CD14-positive monocyte (primary cell): ENCODE measurements at regions not wholly inside any gene's neighbourhood (a gene's known extent, or its start where the extent isn't known, plus 50 kb on each side); places are given as distances from the start of the nearest gene placed in this dataset.

Experiments used
- DNase-seq, 3 donors: peaks; one replicate each; pipeline ENCODE4 v3.0.0-alpha.2; 2011 to 2022
- H2AFZ ChIP-seq: 2 replicates; pipeline ENCODE4 v1.6.0; 2012; ENCODE audit warnings: mild to moderate bottlenecking, low read depth, low read length, inconsistent platforms; ENCODE audit not compliant: insufficient read depth, poor library complexity, severe bottlenecking
- H3K27ac ChIP-seq, 2 donors: 1 replicate in 1 of 2; 2 replicates in 1 of 2; pipeline ENCODE4 v1.5.1; 2012 to 2013; ENCODE audit warnings: low read length in 2 of 2, control low read depth in 1 of 2, inconsistent platforms in 1 of 2, low read depth in 1 of 2, mild to moderate bottlenecking in 1 of 2
- H3K27me3 ChIP-seq, 2 donors: one replicate each; pipeline versions ENCODE4 v1.6.0 to v1.6.1; 2011 to 2013; ENCODE audit warnings: low read length in 2 of 2; ENCODE audit not compliant: control insufficient read depth in 2 of 2, insufficient read depth in 2 of 2
- H3K36me3 ChIP-seq, 2 donors: replicated peaks in 1 of 2; 1 replicate in 1 of 2; 2 replicates in 1 of 2; pipeline versions ENCODE4 v1.5.1 to v1.6.1; 2012 to 2013; ENCODE audit warnings: low read length in 2 of 2, control low read depth in 1 of 2, inconsistent platforms in 1 of 2, mild to moderate bottlenecking in 1 of 2; ENCODE audit not compliant: insufficient read depth in 2 of 2, control insufficient read depth in 1 of 2
- H3K4me1 ChIP-seq, 2 donors: 1 replicate in 1 of 2; 2 replicates in 1 of 2; pipeline versions ENCODE4 v1.5.1 to v1.6.1; 2012 to 2013; ENCODE audit warnings: low read length in 2 of 2, control low read depth in 1 of 2, inconsistent platforms in 1 of 2, mild to moderate bottlenecking in 1 of 2, moderate library complexity in 1 of 2; ENCODE audit not compliant: insufficient read depth in 2 of 2, control insufficient read depth in 1 of 2
- H3K4me2 ChIP-seq: replicated peaks from 2 replicates; pipeline ENCODE3; 2012; ENCODE audit warnings: low read length, moderate library complexity, mild to moderate bottlenecking; ENCODE audit not compliant: poor library complexity, severe bottlenecking; ENCODE audit errors: extremely low read depth
- H3K4me3 ChIP-seq, 3 experiments: fragments of 200-600 bp in 1 of 3; sonication (generic) in 1 of 3; replicated peaks in 1 of 3; 1 replicate in 2 of 3; 2 replicates in 1 of 3; pipeline ENCODE4 v1.5.1; 2011 to 2013; ENCODE audit warnings: low read length in 3 of 3, mild to moderate bottlenecking in 3 of 3, control low read depth in 2 of 3, low read depth in 2 of 3, inconsistent platforms in 1 of 3, moderate library complexity in 1 of 3
- H3K79me2 ChIP-seq: 2 replicates; pipeline ENCODE4 v1.6.0; 2012; ENCODE audit warnings: mild to moderate bottlenecking, control low read depth, inconsistent platforms, low read length, moderate library complexity; ENCODE audit not compliant: insufficient read depth
- H3K9ac ChIP-seq: 2 replicates; pipeline ENCODE4 v1.6.0; 2017; ENCODE audit warnings: low read length, mild to moderate bottlenecking; ENCODE audit not compliant: insufficient read depth, poor library complexity, severe bottlenecking
- H3K9me3 ChIP-seq, 2 donors: replicated peaks in 1 of 2; 1 replicate in 1 of 2; 2 replicates in 1 of 2; pipeline versions ENCODE4 v1.5.1 to v1.6.1; 2012 to 2013; ENCODE audit warnings: low read length in 2 of 2, control low read depth in 1 of 2; ENCODE audit not compliant: control insufficient read depth in 1 of 2, insufficient read depth in 1 of 2
- H4K20me1 ChIP-seq: 2 replicates; pipeline ENCODE4 v1.6.0; 2012; ENCODE audit warnings: mild to moderate bottlenecking, low read length, control low read depth, moderate library complexity; ENCODE audit not compliant: insufficient read depth
- H3K27ac Mint-ChIP-seq, 7 donors: one replicate each; pipeline ENCODE4 v1.8.0; 2020; ENCODE audit warnings: mild to moderate bottlenecking in 7 of 7, mixed read lengths in 7 of 7, moderate library complexity in 6 of 7, inconsistent platforms in 2 of 7
- H3K27me3 Mint-ChIP-seq, 3 donors: one replicate each; pipeline ENCODE4 v1.8.0; 2021 to 2022; ENCODE audit warnings: low read depth in 3 of 3, mild to moderate bottlenecking in 3 of 3, mixed read lengths in 3 of 3, moderate library complexity in 3 of 3, inconsistent platforms in 1 of 3
- H3K36me3 Mint-ChIP-seq, 2 donors: one replicate each; pipeline ENCODE4 v1.8.0; 2020; ENCODE audit warnings: mixed read lengths in 2 of 2, inconsistent platforms in 1 of 2, mild to moderate bottlenecking in 1 of 2
- H3K4me1 Mint-ChIP-seq: one replicate; pipeline ENCODE4 v1.8.0; 2020; ENCODE audit warnings: mild to moderate bottlenecking, mixed read lengths
- H3K4me3 Mint-ChIP-seq, 2 donors: one replicate each; pipeline ENCODE4 v1.8.0; 2020; ENCODE audit warnings: mild to moderate bottlenecking in 2 of 2, mixed read lengths in 2 of 2, moderate library complexity in 1 of 2
- H3K9me3 Mint-ChIP-seq, 7 donors: one replicate each; pipeline ENCODE4 v1.8.0; 2020 to 2022; ENCODE audit warnings: mixed read lengths in 7 of 7, mild to moderate bottlenecking in 6 of 7, moderate library complexity in 6 of 7, inconsistent platforms in 2 of 7
- WGBS: methylation state at CpG from one replicate; pipeline ENCODE4 v1.1.5; 2013; ENCODE audit warnings: missing lambda C conversion rate; ENCODE audit not compliant: insufficient coverage; 5-methylcytosine and 5-hydroxymethylcytosine counted together
- intact Hi-C, 2 donors: fragments of 100-400 bp; cut with micrococcal nuclease; formaldehyde crosslinking; loops; one replicate each; pipeline versions ENCODE4 v1.15.0 to v1.15.1; 2023
- TF ChIP-seq, protein P1 (sequence below): fragments of 200-600 bp; IDR thresholded peaks from one replicate; pipeline ENCODE4 v1.8.0; 2022; ENCODE audit warnings: antibody characterized with exemption, mild to moderate bottlenecking

DNA sequence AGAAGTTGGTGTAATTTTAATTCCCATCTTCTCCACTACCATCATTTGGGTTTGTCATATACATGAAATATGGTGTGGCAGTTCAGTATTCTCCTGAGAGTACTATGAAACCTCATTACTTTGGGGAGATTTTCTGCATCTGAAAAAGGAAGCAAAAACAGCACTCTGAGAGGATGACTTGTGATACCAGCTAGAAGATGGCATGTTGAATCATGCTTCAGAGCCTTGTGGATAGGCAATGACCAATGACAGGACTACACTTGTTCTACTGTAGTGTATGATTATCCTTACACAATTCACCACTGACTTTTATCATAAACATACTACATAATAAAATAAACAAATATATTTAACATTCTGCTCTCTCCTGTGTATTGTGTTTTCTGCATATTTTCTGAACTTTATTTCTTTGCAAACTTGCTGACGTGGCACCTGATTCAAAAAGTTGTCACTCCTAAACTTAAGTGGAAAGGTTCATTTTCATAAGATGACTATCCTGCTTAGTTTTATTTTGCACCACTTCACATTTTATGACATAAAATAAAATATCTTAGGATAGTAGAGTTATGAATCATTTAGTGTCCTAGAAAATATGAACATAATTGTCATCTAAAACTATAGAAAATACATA is 991.3 kb downstream of the FSTL5 start:
- no peak overlapping the region for H3K4me3 ChIP-seq
- H3K4me1 ChIP-seq: no peaks in the 10 kb centered on the region
- Mint-ChIP-seq H3K36me3 (no peaks in the 10 kb centered on the region), H3K27ac (no peak overlapping the region), H3K9me3 (peaks cover 0 to 3% (median 0%) of the 10 kb centered on the region in 7 donors), H3K27me3 (no peaks in the 10 kb centered on the region), H3K4me3 (no peak overlapping the region), H3K4me1 (no peaks in the 10 kb centered on the region)
- intact Hi-C loops: no loop called here
- no peak for DNase-seq
- H4K20me1 ChIP-seq: no peaks in the 10 kb centered on the region
- no peaks in the 10 kb centered on the region for H3K9me3 ChIP-seq
- H2AFZ ChIP-seq: no peak overlapping the region
- no peak overlapping the region for H3K9ac ChIP-seq
- no peaks in the 10 kb centered on the region for H3K27me3 ChIP-seq
- H3K4me2 ChIP-seq: no peak overlapping the region
- no peak overlapping the region for H3K27ac ChIP-seq
- no peaks in the 10 kb centered on the region for H3K79me2 ChIP-seq
- no CpG with 5 or more reads among the region's 1 CpG for WGBS
- no peaks in the 10 kb centered on the region for H3K36me3 ChIP-seq
- TF ChIP-seq, protein P1, sequence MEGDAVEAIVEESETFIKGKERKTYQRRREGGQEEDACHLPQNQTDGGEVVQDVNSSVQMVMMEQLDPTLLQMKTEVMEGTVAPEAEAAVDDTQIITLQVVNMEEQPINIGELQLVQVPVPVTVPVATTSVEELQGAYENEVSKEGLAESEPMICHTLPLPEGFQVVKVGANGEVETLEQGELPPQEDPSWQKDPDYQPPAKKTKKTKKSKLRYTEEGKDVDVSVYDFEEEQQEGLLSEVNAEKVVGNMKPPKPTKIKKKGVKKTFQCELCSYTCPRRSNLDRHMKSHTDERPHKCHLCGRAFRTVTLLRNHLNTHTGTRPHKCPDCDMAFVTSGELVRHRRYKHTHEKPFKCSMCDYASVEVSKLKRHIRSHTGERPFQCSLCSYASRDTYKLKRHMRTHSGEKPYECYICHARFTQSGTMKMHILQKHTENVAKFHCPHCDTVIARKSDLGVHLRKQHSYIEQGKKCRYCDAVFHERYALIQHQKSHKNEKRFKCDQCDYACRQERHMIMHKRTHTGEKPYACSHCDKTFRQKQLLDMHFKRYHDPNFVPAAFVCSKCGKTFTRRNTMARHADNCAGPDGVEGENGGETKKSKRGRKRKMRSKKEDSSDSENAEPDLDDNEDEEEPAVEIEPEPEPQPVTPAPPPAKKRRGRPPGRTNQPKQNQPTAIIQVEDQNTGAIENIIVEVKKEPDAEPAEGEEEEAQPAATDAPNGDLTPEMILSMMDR: no peak

DNA sequence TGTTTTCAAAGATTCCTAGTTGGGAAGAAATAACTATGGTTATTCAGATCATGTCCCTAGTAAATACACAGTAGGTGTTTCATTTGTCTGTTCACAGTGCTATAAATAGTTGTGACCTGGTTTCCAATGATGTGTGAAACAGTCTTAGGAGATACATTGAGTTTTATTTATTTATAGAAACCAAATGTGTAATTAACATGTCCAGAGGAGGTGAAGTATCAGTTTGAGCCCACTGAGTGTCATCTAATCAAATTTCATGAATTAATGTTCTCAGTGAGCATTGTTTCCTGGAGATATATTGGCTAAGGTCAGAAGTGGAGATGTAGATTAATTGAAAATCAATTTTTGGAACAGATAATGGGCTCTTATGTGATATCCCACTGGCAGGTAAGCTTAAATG is 996.3 kb downstream of the FSTL5 start:
- peaks cover 0 to 3% (median 0%) of the 10 kb centered on the region in 7 donors for H3K9me3 Mint-ChIP-seq
- no peak overlapping the region for H3K27ac ChIP-seq
- no peak overlapping the region for H3K4me3 Mint-ChIP-seq
- H3K36me3 ChIP-seq: no peaks in the 10 kb centered on the region
- intact Hi-C loops: no loop called here
- H3K27me3 Mint-ChIP-seq: peaks cover 0 to 3% (median 0%) of the 10 kb centered on the region in 3 donors
- no peaks in the 10 kb centered on the region for H3K79me2 ChIP-seq
- no peaks in the 10 kb centered on the region for H3K4me1 Mint-ChIP-seq
- no peak overlapping the region for H3K4me2 ChIP-seq
- DNase-seq: no peak
- no peak overlapping the region for H2AFZ ChIP-seq
- H4K20me1 ChIP-seq: no peaks in the 10 kb centered on the region
- no peaks in the 10 kb centered on the region for H3K27me3 ChIP-seq
- TF ChIP-seq, protein P1: no peak
- H3K27ac Mint-ChIP-seq: no peak overlapping the region
- H3K36me3 Mint-ChIP-seq: no peaks in the 10 kb centered on the region
- no peaks in the 10 kb centered on the region for H3K9me3 ChIP-seq
- no peak overlapping the region for H3K4me3 ChIP-seq
- no peaks in the 10 kb centered on the region for H3K4me1 ChIP-seq
- H3K9ac ChIP-seq: no peak overlapping the region
